ENCODE measurements at regions not wholly inside any gene's neighbourhood (a gene's known extent, or its start where the extent isn't known, plus 50 kb on each side); places are given as distances from the start of the nearest gene placed in this dataset.

DNA sequence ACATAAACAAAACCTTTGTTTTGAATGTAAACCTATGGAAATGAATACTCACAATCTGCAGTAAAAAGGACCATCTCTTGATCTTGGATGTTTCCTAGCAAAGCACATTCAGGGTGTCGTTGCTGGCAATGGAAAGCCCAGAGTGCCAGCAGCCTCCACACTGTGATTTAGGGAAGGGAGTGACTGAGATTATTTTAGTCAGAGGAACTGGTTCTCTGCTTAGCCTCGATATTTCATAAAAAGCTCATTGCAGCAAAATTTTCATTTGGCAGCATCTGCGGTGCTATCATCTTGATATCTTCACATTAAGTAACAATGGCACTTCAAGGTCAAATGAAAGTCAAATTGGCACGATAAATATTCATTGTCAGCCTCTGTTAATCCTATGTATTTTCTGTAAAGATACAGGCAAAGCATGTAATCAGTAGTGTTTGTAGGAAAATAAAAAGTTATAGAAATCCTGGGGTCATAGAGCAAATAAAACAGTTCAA is 116.0 kb downstream of the MACIR start:
- no peak for DNase-seq

- no peak for DNase-seq
Measured at GRCh38 chr5:103373597-103374472, 115.3 kb downstream of the MACIR start.

- no peak for DNase-seq
Measured at GRCh38 chr5:103371046-103371607, 112.6 kb downstream of the MACIR start.

GRCh38 chr5:103369125-103370120 is 110.9 kb downstream of the MACIR start:
- DNase-seq = no peak

GRCh38 chr5:103367702-103368101 is 109.1 kb downstream of the MACIR start:
- no peak for DNase-seq

DNA sequence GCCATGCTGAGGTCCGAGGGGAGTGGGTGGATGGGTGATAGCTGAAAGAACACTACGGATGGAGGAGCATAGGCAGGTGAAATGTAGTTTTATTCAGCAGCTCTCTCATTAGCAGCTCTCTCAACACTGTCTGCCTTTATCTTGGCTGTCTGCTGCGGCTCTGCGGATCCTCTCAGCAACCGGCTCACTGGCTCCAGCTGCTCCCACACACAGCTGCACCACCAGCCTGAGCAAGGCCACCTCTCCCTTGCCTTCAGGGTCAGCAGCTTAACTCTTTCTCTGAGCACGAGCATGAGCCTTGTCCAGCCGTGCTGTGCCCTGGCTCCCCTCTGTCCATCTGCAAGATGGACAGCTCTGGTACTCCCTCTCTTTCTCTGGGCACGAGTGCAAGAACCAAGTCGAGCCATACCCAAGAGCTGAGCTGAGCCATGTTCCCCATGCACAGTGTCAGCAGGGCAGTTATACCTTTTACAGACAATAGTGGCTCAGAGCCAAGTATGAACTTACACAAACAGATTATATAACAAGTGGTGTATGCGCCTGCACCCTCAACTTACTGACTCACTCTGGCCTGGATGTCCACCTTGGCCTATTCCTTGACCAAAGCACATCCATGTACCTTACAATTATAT is 108.5 kb downstream of the MACIR start:
- DNase-seq = no peak

DNA sequence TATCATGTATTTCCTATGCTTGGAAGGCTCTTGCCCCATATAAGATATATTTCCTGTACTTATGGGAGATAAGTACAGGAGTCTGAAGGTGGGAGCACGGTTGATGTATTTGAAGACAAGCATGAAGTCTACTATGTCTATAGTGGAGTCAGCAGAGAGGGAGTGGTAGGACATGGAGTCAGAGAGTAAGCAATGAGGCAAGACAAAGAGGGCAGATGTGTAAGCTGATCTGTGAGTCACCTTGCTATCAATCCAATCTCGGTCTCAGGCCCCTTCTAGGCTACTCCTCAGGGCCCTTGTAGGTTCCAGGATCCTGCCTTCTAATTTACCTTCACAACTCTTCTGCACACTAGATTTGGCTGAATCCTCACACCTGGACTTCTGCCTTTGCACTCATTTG is 105.5 kb downstream of the MACIR start:
- DNase-seq = no peak

DNA sequence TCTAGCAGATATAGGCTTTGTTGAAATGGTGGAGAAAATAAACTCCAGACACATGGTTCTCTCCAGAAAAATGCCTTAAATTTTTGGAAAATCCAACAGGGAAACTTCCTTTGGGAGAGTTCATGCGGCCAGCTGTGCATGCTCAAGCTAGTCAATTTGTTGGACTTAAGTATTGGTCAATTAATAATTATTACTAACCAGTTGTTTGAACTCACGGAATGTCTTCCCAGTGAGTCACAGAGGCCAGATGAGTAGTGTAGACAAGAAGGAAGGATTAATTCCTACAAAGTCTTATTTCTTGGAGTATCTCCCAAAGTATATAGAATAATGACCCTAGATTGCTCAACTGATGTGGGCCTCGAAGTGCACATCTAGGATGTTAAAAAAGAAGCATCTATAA is 103.6 kb downstream of the MACIR start:
- DNase-seq = no peak

DNA sequence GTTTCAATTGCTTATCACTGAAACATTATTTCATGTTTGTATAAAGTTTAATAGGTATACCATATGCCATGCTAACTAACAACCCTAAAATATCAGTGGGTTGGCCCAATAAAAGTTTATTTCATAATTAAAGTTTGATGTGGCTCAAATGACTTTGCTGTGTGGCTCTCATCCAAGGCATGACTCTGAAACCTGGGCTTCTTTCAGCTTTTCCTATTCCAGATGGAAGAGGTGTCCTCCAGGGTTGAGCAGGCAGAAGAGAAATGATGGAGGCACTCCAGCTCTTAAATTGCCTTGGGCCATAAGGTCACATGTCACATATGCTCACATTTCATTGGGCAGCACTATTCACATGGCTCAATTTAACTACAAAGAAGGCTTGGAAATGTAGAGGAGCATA is 101.9 kb downstream of the MACIR start:
- DNase-seq = no peak

- DNase-seq = no peak
Measured at GRCh38 chr5:103358305-103358995, 99.9 kb downstream of the MACIR start.

DNA sequence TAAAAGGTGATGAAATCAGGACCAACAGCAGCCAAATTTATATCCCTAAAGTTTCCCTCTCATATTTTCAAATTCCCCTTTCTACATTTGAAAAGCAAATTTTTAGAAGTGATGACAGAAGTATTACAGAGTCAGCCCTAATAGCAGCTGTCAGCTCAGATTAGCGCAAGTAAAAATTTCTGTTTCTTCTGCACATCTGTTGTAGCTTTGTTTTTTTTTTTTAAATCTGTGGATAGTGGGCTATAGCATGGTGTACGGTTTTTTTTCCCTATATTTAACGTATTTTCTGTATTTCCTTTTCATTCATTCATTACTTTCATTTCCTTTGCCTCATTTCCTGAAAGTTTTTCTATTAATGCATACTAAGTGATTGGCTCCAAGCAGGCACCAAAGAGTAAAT is 99.1 kb downstream of the MACIR start:
- no peak for DNase-seq

- no peak for DNase-seq
Measured at GRCh38 chr5:103356350-103357091, 98.0 kb downstream of the MACIR start.

- no peak for DNase-seq
Measured at GRCh38 chr5:103355579-103355978, 97.0 kb downstream of the MACIR start.

GRCh38 chr5:103354446-103354845 is 95.9 kb downstream of the MACIR start:
- DNase-seq = no peak

DNA sequence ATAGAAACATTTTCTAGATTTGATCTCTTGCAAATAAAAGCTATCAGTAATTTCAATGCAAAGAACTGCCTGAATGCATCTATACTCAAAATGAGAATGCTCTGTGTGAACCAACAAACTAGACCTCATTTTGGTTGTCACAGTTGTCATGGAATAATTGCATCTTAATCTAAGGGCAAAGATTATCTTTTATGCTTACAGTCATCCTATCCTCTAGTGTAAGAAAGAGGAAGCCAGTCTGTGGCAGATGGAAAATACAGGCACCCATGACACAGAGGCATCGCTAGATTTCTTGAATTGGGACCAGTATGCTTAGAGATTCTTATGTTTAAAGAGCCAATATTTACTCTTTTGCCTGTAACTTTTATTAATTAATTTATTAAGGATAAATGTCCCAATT is 95.0 kb downstream of the MACIR start:
- no peak for DNase-seq

GRCh38 chr5:103347716-103348423 is 89.3 kb downstream of the MACIR start:
- no peak for DNase-seq

GRCh38 chr5:103346162-103346748 is 87.7 kb downstream of the MACIR start:
- no peak for DNase-seq

- DNase-seq = no peak
Measured at GRCh38 chr5:103345461-103345860, 86.9 kb downstream of the MACIR start.

DNA sequence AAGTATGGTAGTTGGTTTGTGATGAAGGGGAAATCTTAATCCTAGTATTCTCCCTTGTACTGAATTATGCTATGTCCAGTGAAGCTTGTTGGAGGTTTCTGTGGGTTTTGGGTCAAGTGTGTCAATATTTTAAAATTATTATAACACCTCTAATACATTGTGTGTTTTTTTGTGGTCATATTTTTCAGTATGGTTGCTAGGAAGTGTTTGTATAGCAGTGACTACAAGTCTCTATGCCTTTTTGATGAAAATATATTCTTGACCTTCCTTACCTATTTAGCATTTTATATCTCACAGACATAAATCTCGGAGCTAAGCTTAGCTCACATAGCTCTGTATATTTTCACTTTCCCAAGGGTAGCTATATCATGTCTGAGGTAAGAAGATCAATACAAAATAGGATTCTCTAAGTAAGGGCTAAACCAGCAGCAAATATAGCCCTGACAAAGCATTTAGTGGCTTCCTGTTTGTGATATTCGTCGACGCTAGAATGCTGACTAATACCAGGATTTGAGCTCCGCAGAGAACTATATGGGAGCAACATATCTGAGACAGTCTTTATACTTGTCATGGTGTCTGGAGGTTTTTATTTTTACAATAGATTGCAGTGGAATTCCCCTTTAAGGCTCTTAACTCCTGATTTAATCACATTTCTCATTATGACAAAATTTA is 82.3 kb downstream of the MACIR start:
- no peak for DNase-seq

DNA sequence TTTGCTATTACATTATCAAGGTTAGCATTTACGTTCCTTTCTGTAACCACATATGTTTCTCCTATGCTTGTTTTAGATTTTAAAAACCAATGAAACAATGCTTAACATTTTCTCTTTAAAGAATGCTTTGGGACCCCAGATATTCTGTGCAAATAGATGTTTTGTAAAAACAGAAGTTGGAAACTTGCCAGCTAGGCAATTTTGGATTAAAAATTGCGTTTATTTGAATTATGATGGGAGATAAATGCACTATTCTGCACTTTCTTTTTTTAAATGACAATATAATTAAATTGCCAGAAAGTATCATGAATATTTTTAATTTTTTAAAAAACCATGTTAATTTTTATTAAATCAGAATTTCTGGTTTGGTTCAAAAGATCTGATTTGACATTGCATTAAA is 81.6 kb downstream of the MACIR start:
- DNase-seq = no peak

Data from NCI-H524 treated with DMSO at 0.1 percent for 48 hours (cell line).